Gastroesophageal sphincter (tissue), 3 donors: ENCODE measurements at regions not wholly inside any gene's neighbourhood (a gene's known extent, or its start where the extent isn't known, plus 50 kb on each side); places are given as distances from the start of the nearest gene placed in this dataset.

Experiments
- CTCF ChIP-seq, 4 experiments: fragments of 200-600 bp in 2 of 4; fragments of 450-650 bp in 2 of 4; sonication (generic) in 1 of 4; IDR thresholded peaks; one replicate each; pipeline ENCODE4 v1.5.1; 2017 to 2019; ENCODE audit warnings: antibody characterized with exemption in 4 of 4, mild to moderate bottlenecking in 2 of 4, moderate library complexity in 2 of 4
- EP300 ChIP-seq: sonication (generic); formaldehyde crosslinking; IDR thresholded peaks from one replicate; pipeline ENCODE4 v1.6.1; 2017; ENCODE audit warnings: antibody characterized with exemption, mild to moderate bottlenecking
- POLR2A ChIP-seq, 2 donors: fragments of 450-650 bp; IDR thresholded peaks; one replicate each; pipeline ENCODE4 v1.6.1; 2017; ENCODE audit warnings: antibody characterized with exemption in 2 of 2, mild to moderate bottlenecking in 2 of 2, moderate library complexity in 1 of 2

GRCh38 chr5:165859251-165859650 lies 2353.8 kb downstream of the MAT2B start:
- TF ChIP-seq CTCF (IDR thresholded peaks at IDR 0.05) (no peak), EP300 (no peak), POLR2A (IDR thresholded peaks at IDR 0.05) (no peak)
